ENCODE measurements at regions not wholly inside any gene's neighbourhood (a gene's known extent, or its start where the extent isn't known, plus 50 kb on each side); places are given as distances from the start of the nearest gene placed in this dataset.

- no peak for TF ChIP-seq CTCF (IDR thresholded peaks at IDR 0.05; ENCODE audit: extremely low read depth, missing control alignments)
- DNase-seq (ENCODE audit: low spot score), result no peak
These were observed 111.5 kb upstream of the BCL2L14 start for GRCh38 chr12:11959117-11959823.

GRCh38 chr12:11960646-11961045, 110.1 kb upstream of the BCL2L14 start:
- DNase-seq (ENCODE audit: low spot score), result no peak
- TF ChIP-seq CTCF (IDR thresholded peaks at IDR 0.05; ENCODE audit: extremely low read depth, missing control alignments), result no peak

GRCh38 chr12:11961686-11962085, 109.1 kb upstream of the BCL2L14 start:
- DNase-seq (ENCODE audit: low spot score), result no peak
- no peak for TF ChIP-seq CTCF (IDR thresholded peaks at IDR 0.05; ENCODE audit: extremely low read depth, missing control alignments)

GRCh38 chr12:11962860-11963259, 107.9 kb upstream of the BCL2L14 start:
- DNase-seq (ENCODE audit: low spot score), result no peak

GRCh38 chr12:11963841-11964471, 106.8 kb upstream of the BCL2L14 start:
- DNase-seq (ENCODE audit: low spot score), result no peak
- TF ChIP-seq CTCF (IDR thresholded peaks at IDR 0.05; ENCODE audit: extremely low read depth, missing control alignments), result no peak

More at GRCh38 chr12:11962860-11963259, 107.9 kb upstream of the BCL2L14 start:
- no peak for TF ChIP-seq CTCF (IDR thresholded peaks at IDR 0.05; ENCODE audit: extremely low read depth, missing control alignments)

GRCh38 chr12:11965258-11965910, 105.4 kb upstream of the BCL2L14 start:
- no peak for TF ChIP-seq CTCF (IDR thresholded peaks at IDR 0.05; ENCODE audit: extremely low read depth, missing control alignments)
- no peak for DNase-seq (ENCODE audit: low spot score)

GRCh38 chr12:11967376-11968047, 103.2 kb upstream of the BCL2L14 start:
- no peak for DNase-seq (ENCODE audit: low spot score)
- no peak for TF ChIP-seq CTCF (IDR thresholded peaks at IDR 0.05; ENCODE audit: extremely low read depth, missing control alignments)
